ENCODE measurements at regions not wholly inside any gene's neighbourhood (a gene's known extent, or its start where the extent isn't known, plus 50 kb on each side); places are given as distances from the start of the nearest gene placed in this dataset.

GRCh38 chr11:112439614-112440013 lies 179.0 kb upstream of the PLET1 start:
- TF ChIP-seq POLR2A (IDR thresholded peaks at IDR 0.05) (no peak), CTCF (IDR thresholded peaks at IDR 0.05) (no peak)

All from testis (tissue), 2 donors.